ENCODE measurements at regions not wholly inside any gene's neighbourhood (a gene's known extent, or its start where the extent isn't known, plus 50 kb on each side); places are given as distances from the start of the nearest gene placed in this dataset.

- FAIRE-seq (no peak), ATAC-seq (no peak), DNase-seq (ENCODE audit: low read depth, low spot score) (no peak)
- Histone ChIP-seq H3K36me3 (ENCODE audit: control insufficient read depth in 2 of 2, insufficient read depth in 2 of 2, low read length in 1 of 2) (no peaks in the 10 kb centered on the region), H3K4me1 (ENCODE audit: control insufficient read depth, insufficient read depth, low read length) (no peaks in the 10 kb centered on the region), H3K4me3 (no peak overlapping the region), H3K9me3 (replicated peaks; ENCODE audit: control insufficient read depth, insufficient read depth, low read length) (no peaks in the 10 kb centered on the region), H3K9ac (ENCODE audit: control insufficient read depth, insufficient read depth, low read length) (no peak overlapping the region), H3K79me2 (ENCODE audit: control insufficient read depth, insufficient read depth, low read length) (no peaks in the 10 kb centered on the region), H4K20me1 (ENCODE audit: control insufficient read depth, insufficient read depth) (no peaks in the 10 kb centered on the region), H3K4me2 (ENCODE audit: control insufficient read depth, insufficient read depth) (no peak overlapping the region), H2AFZ (ENCODE audit: control insufficient read depth, low read depth, low read length) (no peak overlapping the region), H3K27me3 (replicated peaks in 1 of 2; ENCODE audit: control insufficient read depth in 2 of 2, insufficient read depth in 2 of 2, low read length in 1 of 2) (no peaks in the 10 kb centered on the region; a peak in 2 of 4 replicates), H3K27ac (ENCODE audit: control insufficient read depth, insufficient read depth) (no peak overlapping the region)
- 32% methylated on average over 13 of the region's 13 CpGs for WGBS (ENCODE audit: insufficient coverage, insufficient replicate concordance, low lambda C conversion rate, missing lambda C conversion rate)
- POLR2A ChIA-PET = no interaction called here
- RAD21 ChIA-PET (ENCODE audit: unreplicated experiment) = no interaction called here
- TF ChIP-seq FOS (IDR thresholded peaks at IDR 0.05; ENCODE audit: borderline replicate concordance, extremely low read depth, insufficient read length) (no peak), SMAD1 (IDR thresholded peaks at IDR 0.05; ENCODE audit: low read depth, partially characterized antibody) (no peak), MTA2 (IDR thresholded peaks at IDR 0.05; ENCODE audit: low read depth) (no peak), USF1 (IDR thresholded peaks at IDR 0.05; ENCODE audit: borderline replicate concordance, extremely low read length, insufficient read depth, low read depth, low read length) (no peak), IRF4 (IDR thresholded peaks at IDR 0.05; ENCODE audit: low read depth, low read length) (no peak), CREM (IDR thresholded peaks at IDR 0.05; ENCODE audit: low read depth) (no peak), CBFB (IDR thresholded peaks at IDR 0.05; ENCODE audit: low read depth) (no peak), NFIC (IDR thresholded peaks at IDR 0.05; ENCODE audit: low read depth, low read length) (no peak), STAT1 (conservative IDR thresholded peaks at IDR 0.05) (no peak), ZNF687 (IDR thresholded peaks at IDR 0.05) (no peak), REST (IDR thresholded peaks at IDR 0.05; ENCODE audit: low read depth, low read length) (no peak), STAT3 (IDR thresholded peaks at IDR 0.05; ENCODE audit: low read depth, low read length) (no peak)
- in situ Hi-C loops (cut with MboI) (no loop called here), intact Hi-C loops (cut with micrococcal nuclease; ENCODE audit: unreplicated experiment) (no loop called here)
- SMC1A ChIA-PET (ENCODE audit: uncharacterized antibody, unreplicated experiment) = no interaction called here
- CTCF ChIA-PET = no interaction called here
- no TSS peak for BruUV-seq (replicated peaks)
Measured at GRCh38 chr20:47907031-47907675, 121.9 kb upstream of the SULF2 start.
